ENCODE measurements at regions not wholly inside any gene's neighbourhood (a gene's known extent, or its start where the extent isn't known, plus 50 kb on each side); places are given as distances from the start of the nearest gene placed in this dataset.

GRCh38 chr17:53420035-53420641 is 402.6 kb upstream of the KIF2B start:
- Histone ChIP-seq H3K4me3 (ENCODE audit: low read length in 3 of 3) (no peak overlapping the region), H3K4me1 (ENCODE audit: control insufficient read depth in 2 of 3, insufficient read depth in 2 of 3, low read depth in 1 of 3, low read length in 3 of 3) (no peaks in the 10 kb centered on the region), H3K9ac (ENCODE audit: low read length in 3 of 3) (no peak overlapping the region), H3K9me3 (ENCODE audit: control insufficient read depth in 2 of 3, insufficient read depth in 1 of 3, low read length in 3 of 3) (no peaks in the 10 kb centered on the region), H3K36me3 (ENCODE audit: control insufficient read depth in 2 of 3, insufficient read depth in 3 of 3, low read length in 3 of 3) (no peaks in the 10 kb centered on the region), H3K27ac (ENCODE audit: low read depth in 2 of 2, low read length in 2 of 2) (no peak overlapping the region), H3K27me3 (ENCODE audit: control insufficient read depth, insufficient read depth, low read length) (no peaks in the 10 kb centered on the region)
- intact Hi-C loops (cut with DNase I): no loop called here
- DNase-seq (no peak), FAIRE-seq (no peak)
- no peak for TF ChIP-seq CTCF (IDR thresholded peaks at IDR 0.05; ENCODE audit: borderline replicate concordance, extremely low read depth, insufficient read depth)

- intact Hi-C loops (cut with DNase I): no loop called here
Observed at GRCh38 chr17:53409588-53409987, 413.1 kb upstream of the KIF2B start.

GRCh38 chr17:53406907-53407306 is 415.8 kb upstream of the KIF2B start:
- no peak overlapping the region for H3K27ac ChIP-seq (ENCODE audit: low read depth in 2 of 2, low read length in 2 of 2)
- no peak overlapping the region for H3K9ac ChIP-seq (ENCODE audit: low read length in 3 of 3)
- peaks cover 0 to 4% (median 0%) of the 10 kb centered on the region in 3 donors for H3K9me3 ChIP-seq (ENCODE audit: control insufficient read depth in 2 of 3, insufficient read depth in 1 of 3, low read length in 3 of 3)
- intact Hi-C loops (cut with DNase I): no loop called here
- H3K27me3 ChIP-seq (ENCODE audit: control insufficient read depth, insufficient read depth, low read length): no peaks in the 10 kb centered on the region
- DNase-seq (no peak), FAIRE-seq (no peak)
- no peak for TF ChIP-seq CTCF (IDR thresholded peaks at IDR 0.05; ENCODE audit: borderline replicate concordance, extremely low read depth, insufficient read depth)
- H3K36me3 ChIP-seq (ENCODE audit: control insufficient read depth in 2 of 3, insufficient read depth in 3 of 3, low read length in 3 of 3): no peaks in the 10 kb centered on the region
- no peak overlapping the region for H3K4me3 ChIP-seq (ENCODE audit: low read length in 3 of 3)
- H3K4me1 ChIP-seq (ENCODE audit: control insufficient read depth in 2 of 3, insufficient read depth in 2 of 3, low read depth in 1 of 3, low read length in 3 of 3): no peaks in the 10 kb centered on the region

More at GRCh38 chr17:53409588-53409987, 413.1 kb upstream of the KIF2B start:
- H3K36me3 ChIP-seq (ENCODE audit: control insufficient read depth in 2 of 3, insufficient read depth in 3 of 3, low read length in 3 of 3): no peaks in the 10 kb centered on the region
- no peaks in the 10 kb centered on the region for H3K27me3 ChIP-seq (ENCODE audit: control insufficient read depth, insufficient read depth, low read length)
- no peak for TF ChIP-seq CTCF (IDR thresholded peaks at IDR 0.05; ENCODE audit: borderline replicate concordance, extremely low read depth, insufficient read depth)
- FAIRE-seq (no peak), DNase-seq (no peak)
- H3K4me1 ChIP-seq (ENCODE audit: control insufficient read depth in 2 of 3, insufficient read depth in 2 of 3, low read depth in 1 of 3, low read length in 3 of 3): no peaks in the 10 kb centered on the region
- H3K9me3 ChIP-seq (ENCODE audit: control insufficient read depth in 2 of 3, insufficient read depth in 1 of 3, low read length in 3 of 3): peaks cover 0 to 4% (median 0%) of the 10 kb centered on the region in 3 donors
- no peak overlapping the region for H3K9ac ChIP-seq (ENCODE audit: low read length in 3 of 3)
- no peak overlapping the region for H3K4me3 ChIP-seq (ENCODE audit: low read length in 3 of 3)
- no peak overlapping the region for H3K27ac ChIP-seq (ENCODE audit: low read depth in 2 of 2, low read length in 2 of 2)

GRCh38 chr17:53391197-53391596 is 431.5 kb upstream of the KIF2B start:
- Histone ChIP-seq H3K27ac (ENCODE audit: low read depth in 2 of 2, low read length in 2 of 2) (no peak overlapping the region), H3K27me3 (ENCODE audit: control insufficient read depth, insufficient read depth, low read length) (no peaks in the 10 kb centered on the region), H3K4me1 (ENCODE audit: control insufficient read depth in 2 of 3, insufficient read depth in 2 of 3, low read depth in 1 of 3, low read length in 3 of 3) (no peaks in the 10 kb centered on the region), H3K9ac (ENCODE audit: low read length in 3 of 3) (no peak overlapping the region), H3K4me3 (ENCODE audit: low read length in 3 of 3) (no peak overlapping the region), H3K9me3 (ENCODE audit: control insufficient read depth in 2 of 3, insufficient read depth in 1 of 3, low read length in 3 of 3) (no peaks in the 10 kb centered on the region), H3K36me3 (ENCODE audit: control insufficient read depth in 2 of 3, insufficient read depth in 3 of 3, low read length in 3 of 3) (no peaks in the 10 kb centered on the region)
- DNase-seq (no peak), FAIRE-seq (no peak)
- intact Hi-C loops (cut with DNase I): no loop called here
- no peak for TF ChIP-seq CTCF (IDR thresholded peaks at IDR 0.05; ENCODE audit: borderline replicate concordance, extremely low read depth, insufficient read depth)

Data from kidney (tissue), 13 donors.